NCI-H2107 treated with DMSO at 0.1 percent for 48 hours (cell line): ENCODE measurements at regions not wholly inside any gene's neighbourhood (a gene's known extent, or its start where the extent isn't known, plus 50 kb on each side); places are given as distances from the start of the nearest gene placed in this dataset.
"Not testable (repeated sequence)": the region's sequence is repeated elsewhere in the genome, so short reads cannot be mapped to it uniquely, and the experiment has no call there.

Experiments used
- DNase-seq: peaks from one replicate; lab custom pipeline; 2025; ENCODE audit not compliant: unreplicated experiment; lab: John Stamatoyannopoulos, UW

DNA sequence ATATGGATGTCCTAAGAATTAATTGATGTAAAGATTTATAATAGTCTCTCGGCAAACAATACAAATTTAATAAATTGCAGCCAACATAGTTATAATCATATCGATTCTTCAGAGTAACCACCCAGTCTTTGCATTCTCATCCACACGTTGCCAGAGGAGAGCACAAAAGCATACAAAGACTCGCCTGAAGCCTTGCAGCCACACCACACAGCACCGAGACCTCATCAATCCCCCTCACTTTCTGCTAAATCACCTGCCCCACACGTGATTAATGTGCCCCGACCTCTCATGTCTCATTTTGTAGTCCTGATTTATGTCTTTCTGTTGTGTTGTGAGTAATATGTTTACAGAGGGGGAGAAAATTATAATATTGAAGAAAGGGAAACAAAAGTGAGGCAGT is 510.4 kb downstream of the TRIML1 start:
- no peak for DNase-seq

DNA sequence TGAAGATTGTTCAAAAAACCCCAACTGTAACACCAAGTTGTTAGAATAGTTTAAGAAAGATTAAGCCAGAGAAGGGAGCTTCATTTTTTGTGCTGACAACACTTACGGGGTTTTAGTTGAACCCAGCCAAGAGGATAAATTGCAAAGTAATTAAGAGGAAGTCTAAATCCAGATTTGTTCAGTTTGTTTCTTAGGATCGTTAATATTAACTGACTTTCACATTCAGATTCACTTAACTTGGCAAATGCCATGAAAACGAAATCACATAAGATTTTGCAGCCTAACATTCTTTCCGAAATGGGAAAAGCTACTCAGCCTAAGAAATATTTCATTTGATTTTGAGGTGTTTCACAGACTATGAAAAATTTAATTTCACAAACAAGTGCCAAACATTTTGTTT is 511.3 kb downstream of the TRIML1 start:
- no peak for DNase-seq

DNA sequence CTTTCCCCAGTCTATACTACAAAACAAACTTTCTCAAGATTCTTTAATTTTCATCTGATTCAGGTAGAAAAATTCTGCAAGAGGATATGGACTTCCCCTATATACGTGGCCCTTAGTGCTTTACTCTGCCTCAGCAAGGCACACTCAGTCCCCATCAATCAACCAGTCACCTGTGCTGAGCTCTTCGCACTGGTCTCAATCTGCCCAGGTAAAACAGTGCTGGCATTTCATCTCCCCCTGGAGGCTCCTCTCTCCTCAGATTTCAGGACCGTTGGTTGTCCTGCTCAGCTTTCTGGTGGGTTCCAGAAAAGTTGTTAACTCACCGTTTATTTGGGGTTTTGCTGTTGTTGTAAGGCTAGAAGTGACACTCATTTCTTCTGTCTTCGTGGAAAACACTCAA is 518.1 kb downstream of the TRIML1 start:
- DNase-seq: no peak

- DNase-seq: no peak
Observed at GRCh38 chr4:188658958-188659522, 519.8 kb downstream of the TRIML1 start.

DNA sequence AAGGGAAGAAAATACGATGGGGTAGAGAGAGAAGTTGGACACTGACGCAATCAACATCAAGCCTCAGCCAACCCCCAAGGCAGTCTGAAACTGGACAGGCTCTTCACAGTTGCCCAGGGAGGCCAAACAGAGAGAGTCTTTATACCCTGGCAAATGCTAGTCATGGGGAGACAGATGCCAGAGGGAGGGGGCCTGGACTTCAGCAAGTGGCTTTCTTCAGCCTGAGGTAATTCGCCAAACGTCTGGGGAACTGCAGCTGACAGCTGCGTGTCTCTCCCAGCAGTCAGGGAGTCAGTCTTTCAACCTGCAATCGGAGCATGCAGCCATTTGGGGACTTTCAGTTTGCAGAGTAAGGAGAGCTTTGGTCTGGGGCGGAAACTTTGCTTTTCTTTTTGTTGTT is 521.6 kb downstream of the TRIML1 start:
- no peak for DNase-seq

GRCh38 chr4:188661502-188661901 is 522.3 kb downstream of the TRIML1 start:
- DNase-seq: no peak

GRCh38 chr4:188663369-188663768 is 524.1 kb downstream of the TRIML1 start:
- DNase-seq: no peak

DNA sequence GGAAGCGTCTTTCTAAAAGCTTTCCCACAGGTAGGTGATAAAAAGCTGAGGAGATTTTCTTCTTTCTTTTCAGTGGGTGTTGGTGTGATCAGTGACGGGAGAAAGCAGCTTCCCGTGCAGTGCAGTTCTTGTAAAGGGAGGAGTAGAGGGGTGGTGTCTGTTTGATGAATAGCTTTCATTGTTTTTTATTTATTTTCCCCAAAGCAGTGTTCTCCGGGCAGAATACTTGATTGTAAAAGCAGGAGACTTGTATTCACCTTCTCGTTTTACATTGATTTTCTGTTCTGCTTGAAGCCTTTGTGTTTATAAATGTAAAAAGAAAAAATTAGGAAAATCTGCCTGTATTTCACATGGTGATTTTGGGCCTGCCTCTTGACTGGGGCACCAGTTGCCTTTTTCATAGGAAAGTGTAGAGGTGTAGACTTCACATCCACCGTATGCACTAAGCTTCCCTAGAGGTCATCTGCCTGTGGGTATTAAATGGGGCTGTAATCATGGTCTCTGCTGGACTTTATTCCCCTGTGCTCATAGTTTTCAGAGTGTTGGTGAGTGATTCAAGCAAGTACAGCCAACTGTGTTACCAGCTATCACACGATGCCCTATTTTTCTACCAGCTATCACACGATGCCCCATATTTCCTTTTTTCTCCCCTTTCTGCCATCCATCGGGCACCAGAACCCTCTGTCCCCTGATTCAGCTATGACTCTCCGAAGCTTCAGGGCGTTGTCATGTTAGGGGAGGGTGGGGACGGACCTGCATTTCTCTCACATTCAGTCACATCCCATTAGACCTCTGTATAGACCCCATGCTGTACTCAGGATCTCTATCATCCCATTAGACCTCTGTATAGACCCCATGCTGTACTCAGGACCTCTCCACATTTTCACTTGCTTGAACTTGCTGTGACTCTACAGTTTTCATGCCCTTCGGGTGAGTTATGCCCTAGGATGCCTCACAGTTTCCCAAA is 526.5 kb downstream of the TRIML1 start:
- DNase-seq: no peak

GRCh38 chr4:188678691-188679090 is 539.5 kb downstream of the TRIML1 start:
- not testable (repeated sequence) for DNase-seq

- DNase-seq: no peak
Observed at GRCh38 chr4:188680004-188680666, 540.9 kb downstream of the TRIML1 start.

DNA sequence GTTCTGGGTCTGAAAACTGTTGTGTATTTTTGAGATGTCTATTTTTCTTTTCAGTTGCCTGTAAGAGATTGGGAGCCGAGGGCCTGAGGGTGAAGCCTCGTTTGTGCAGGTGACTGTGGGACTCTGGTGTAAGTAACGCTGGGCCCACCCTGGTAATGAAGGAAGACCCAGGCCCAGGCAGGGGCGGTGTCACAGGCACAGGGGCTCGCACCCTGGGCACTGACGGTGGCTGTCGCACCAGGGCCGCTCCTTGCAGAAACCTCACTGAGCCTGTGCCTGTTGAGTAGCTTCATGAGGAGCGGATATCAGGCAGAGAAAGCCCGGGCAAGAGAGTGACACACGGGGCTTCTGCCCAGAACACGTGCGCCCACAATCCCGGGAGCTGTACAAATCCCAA is 541.4 kb downstream of the TRIML1 start:
- no peak for DNase-seq

GRCh38 chr4:188682321-188682720 is 543.1 kb downstream of the TRIML1 start:
- no peak for DNase-seq

- no peak for DNase-seq
Observed at GRCh38 chr4:188683571-188683970, 544.3 kb downstream of the TRIML1 start.

DNA sequence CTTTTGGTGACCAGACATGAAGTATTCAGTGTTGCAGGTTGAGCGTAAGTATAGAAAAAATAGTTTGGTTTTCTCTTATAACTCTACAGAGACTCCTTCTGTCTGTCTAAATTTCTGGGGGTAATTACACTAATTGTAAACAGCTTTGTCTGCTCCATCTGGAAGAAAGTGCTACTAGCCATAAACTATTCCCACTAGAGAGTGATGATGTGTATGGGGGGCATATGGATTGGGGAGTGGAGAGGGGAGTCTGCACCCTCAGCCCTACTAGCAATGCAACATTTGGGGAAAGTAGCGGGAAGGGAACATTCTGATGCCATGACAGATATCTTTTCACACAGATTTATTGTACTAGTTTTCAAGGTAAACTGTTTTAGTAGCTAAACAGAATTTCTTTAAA is 549.7 kb downstream of the TRIML1 start:
- no peak for DNase-seq

DNA sequence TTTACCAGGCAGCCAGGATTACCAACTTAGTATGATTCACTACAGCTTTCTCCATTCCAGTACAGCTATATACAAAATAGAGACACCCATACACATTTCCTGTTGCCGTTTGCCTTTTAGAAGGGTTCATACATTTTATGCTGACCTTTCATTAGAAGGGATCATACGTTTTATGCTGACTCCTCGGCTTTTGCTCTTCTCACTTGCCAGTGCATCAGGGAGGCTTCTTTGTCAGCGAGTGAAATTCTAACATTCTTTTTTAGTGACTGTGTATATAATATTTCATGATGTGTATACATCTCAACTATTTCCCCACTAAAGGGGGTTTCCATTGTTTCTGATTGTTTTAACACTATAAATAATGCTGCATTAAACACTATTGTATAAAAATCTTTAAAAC is 552.6 kb downstream of the TRIML1 start:
- DNase-seq: no peak

DNA sequence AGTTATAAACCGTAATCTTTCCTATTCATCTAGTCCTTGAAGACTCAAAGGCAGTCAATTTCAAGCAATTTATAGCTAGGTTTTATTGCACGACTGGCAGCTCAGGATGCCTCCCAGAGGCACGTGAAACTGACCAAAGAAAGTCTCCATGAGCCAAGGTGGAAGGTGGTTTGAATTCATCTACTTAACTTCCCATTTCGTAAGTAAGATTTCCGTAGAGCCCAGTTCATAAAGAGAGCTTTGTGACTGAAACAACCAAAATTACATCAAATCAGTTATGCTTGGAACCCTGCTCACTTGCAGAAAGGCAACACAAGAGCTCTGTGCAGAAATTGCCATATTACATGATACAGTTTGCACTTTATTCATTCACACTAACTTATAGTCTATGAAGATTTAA is 556.0 kb downstream of the TRIML1 start:
- no peak for DNase-seq

GRCh38 chr4:188697243-188697642 is 558.0 kb downstream of the TRIML1 start:
- no peak for DNase-seq

DNA sequence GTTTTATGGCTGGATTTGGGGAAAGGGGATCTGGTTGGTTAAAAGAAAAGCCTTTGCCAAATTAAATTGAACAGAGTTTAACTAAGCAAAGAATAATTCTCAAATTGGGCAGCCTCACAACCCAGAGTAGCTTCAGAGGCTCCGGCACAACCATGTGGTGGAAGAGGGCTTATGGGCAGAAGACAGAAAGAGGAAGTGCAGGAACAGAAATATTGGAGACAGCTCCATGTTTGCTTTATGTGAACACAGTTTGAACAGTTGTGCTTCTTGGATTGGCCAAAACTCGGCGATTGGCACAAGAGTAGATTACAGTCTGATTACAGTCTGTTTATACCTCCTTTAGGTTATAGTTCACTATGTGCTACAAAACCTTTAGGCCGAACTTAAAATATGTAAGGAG is 562.7 kb downstream of the TRIML1 start:
- DNase-seq: no peak

- DNase-seq: no peak
Observed at GRCh38 chr4:188704288-188704687, 565.0 kb downstream of the TRIML1 start.

DNA sequence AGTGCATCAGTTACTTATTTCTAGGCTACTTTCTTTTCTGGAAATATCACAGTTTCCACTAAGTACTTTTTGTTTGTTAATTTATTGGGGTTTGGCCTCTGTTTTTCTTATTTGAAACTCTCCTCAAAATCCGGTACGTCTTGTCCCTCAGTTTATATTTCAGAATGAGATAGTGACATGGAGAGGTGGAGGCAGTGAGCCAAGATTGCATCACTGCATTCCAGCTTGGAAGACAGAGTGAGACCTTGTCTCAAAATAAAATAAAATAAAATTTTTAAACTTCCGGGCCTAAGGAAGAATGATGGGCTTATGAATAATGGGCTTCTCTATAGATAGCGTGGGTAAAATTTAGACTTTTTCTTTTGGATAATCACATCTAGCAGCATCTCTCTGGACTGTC is 567.8 kb downstream of the TRIML1 start:
- no peak for DNase-seq

- DNase-seq: no peak
Observed at GRCh38 chr4:188714501-188714900, 575.3 kb downstream of the TRIML1 start.

- DNase-seq: no peak
Observed at GRCh38 chr4:188714907-188715306, 575.7 kb downstream of the TRIML1 start.
